Left renal pelvis (tissue), 4 donors: ENCODE measurements at regions not wholly inside any gene's neighbourhood (a gene's known extent, or its start where the extent isn't known, plus 50 kb on each side); places are given as distances from the start of the nearest gene placed in this dataset.

ENCODE experiments used
- DNase-seq, 4 donors: peaks; one replicate each; pipeline ENCODE4 v3.0.0-alpha.2; 2013; ENCODE audit warnings: low read depth in 4 of 4, low spot score in 3 of 4

- no peak for DNase-seq
Measured at GRCh38 chr13:63389756-63390155, 1974.1 kb upstream of the PCDH20 start.

DNA sequence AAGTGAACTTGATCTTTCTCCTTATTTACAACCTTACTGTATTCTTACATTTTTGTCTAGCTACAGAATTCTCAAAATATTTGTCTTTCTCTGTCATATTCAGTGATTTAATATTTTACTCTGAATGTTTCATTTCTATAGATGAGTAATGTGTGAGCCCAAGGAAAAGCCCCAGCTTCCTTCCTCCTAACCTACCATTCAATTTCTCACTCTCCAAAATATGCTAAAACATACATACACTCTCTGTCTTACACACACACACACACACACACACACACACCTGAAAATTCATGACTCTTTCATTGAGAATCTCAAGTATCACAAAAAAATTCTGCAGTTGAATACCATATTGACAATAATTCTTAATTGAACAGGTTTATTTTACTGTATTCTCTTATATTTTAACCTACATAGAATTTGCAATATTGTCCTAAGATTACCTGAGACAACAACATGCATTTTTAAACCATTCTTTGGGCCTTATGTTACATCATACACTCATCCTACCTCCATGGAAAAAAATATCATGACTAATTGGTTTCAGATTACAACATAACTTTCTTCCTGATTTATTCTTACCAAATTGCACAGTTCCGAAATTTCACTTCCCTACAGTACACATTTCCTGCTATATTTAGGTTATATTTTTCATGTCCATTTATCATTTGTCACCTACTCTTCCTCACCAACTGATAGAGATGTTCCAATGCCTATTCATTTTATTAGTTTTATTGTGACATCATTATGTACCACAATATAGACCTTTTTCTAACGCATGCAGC, 1965.6 kb upstream of the PCDH20 start:
- DNase-seq = no peak

DNA sequence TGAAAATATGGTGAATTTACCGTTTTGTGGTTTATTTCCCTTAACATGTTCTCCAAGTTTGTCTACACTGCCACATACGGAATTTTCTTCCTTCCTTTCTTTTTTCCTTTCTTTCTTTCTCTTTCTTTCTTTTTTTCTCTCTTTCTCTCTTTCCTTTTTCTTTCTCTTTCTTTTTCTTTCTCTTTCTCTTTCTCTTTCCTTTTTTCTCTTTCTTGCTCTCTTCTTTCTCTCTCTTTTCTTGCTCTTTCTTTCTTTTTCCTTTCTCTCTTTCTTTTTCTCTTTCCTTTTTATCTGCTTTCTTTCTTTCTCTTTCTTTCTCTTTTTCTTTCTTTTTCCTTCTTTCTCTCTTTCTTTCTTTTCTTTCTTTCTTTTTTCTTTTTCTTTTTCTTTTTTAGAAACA, 1962.3 kb upstream of the PCDH20 start:
- no peak for DNase-seq

- no peak for DNase-seq
Measured at GRCh38 chr13:63370101-63370500, 1954.5 kb upstream of the PCDH20 start.

- no peak for DNase-seq
Measured at GRCh38 chr13:63367522-63368198, 1952.0 kb upstream of the PCDH20 start.

DNA sequence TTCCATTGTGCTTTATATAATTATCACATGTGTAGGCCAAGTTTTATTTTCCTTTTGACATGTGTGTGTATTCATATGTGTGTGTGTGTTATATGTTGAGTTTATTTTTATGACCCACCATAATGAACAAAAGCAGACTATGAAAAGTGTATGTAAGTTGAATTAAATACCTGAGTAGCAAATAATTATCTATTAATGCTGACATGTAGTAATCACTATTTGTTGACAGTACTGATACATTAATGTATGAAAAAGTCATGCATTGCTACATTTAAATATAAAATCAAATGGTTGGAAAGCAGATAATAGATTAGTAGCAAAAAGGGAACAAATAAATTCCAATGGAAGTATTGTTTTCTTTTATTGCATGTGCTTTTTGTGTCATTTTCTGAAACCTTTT, 1948.5 kb upstream of the PCDH20 start:
- DNase-seq = no peak

DNA sequence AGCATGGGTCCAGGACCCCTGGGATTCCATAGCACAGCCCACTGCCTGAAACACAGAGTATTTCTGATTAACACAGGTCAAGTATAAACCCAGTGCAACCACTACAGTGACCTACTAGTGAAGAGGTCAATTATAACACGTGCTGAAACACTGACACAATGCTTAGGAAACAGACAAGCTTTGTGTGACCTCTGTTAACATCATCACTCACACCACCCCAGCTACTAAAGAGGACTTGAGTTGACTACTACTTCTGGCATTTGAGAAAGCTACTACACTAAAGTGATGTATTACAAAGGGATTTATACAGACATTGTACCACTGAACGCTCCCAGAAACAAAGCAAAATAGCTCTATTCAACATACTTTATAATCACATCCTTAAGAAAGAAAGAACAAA, 1935.9 kb upstream of the PCDH20 start:
- no peak for DNase-seq

DNA sequence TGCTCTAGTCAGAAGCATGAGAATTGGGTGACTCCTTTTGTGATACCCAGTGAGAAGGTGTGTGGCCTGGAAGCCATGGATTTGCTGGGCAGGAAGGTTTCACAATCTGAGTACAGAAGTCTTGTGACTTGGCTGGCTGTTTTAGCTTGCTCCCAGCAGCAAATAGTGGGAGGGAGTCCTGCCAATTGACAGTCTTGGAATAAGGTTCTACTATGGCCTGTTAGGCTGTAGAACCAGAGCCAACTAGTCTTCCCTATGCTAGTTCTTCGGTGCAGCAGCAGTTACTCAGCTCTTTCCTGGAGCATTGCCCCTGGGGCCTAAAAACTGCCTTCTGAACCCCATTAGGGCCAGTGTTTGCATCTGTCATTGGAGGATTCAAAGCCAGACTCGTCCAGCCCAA, 1935.4 kb upstream of the PCDH20 start:
- DNase-seq = no peak

- DNase-seq = no peak
Measured at GRCh38 chr13:63345835-63346234, 1930.2 kb upstream of the PCDH20 start.

DNA sequence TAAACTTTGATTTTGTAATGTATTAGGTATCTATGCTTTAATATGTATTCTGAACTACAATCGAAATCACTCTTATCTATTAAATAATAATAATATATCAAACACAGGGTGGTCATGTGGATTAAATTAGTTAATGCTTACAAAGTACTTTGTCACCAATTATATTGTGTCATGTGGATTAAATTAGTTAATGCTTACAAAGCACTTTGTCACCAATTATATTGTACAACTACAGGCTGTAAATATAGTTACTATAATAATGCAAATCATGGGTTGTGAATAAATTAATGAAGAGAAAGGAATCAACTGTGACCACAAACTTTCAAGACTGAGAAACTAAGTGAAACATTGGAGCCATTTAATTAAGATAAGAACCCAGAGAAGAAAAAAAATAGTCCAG, 1929.1 kb upstream of the PCDH20 start:
- no peak for DNase-seq

GRCh38 chr13:63337921-63338320, 1922.3 kb upstream of the PCDH20 start:
- no peak for DNase-seq

GRCh38 chr13:63337041-63337440, 1921.4 kb upstream of the PCDH20 start:
- no peak for DNase-seq

- no peak for DNase-seq
Measured at GRCh38 chr13:63336549-63336948, 1920.9 kb upstream of the PCDH20 start.

DNA sequence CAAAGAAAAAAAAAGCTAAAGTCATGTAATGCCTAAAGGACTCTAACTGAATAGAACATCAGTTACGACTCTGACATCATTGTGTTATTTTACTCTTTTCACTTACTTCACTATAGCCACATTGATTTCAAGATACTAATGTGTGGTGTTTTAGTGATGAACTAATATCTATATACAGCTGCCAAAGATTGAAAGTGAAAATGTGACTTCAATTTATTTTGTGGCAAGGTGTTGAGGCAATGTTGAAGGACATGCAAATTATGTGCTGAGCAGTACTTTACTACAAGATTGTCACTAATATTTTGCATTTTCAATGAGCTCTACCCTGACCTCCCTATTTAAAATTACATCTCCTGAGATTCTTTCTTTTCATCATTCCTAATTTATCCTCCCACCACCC, 1911.9 kb upstream of the PCDH20 start:
- DNase-seq = no peak

DNA sequence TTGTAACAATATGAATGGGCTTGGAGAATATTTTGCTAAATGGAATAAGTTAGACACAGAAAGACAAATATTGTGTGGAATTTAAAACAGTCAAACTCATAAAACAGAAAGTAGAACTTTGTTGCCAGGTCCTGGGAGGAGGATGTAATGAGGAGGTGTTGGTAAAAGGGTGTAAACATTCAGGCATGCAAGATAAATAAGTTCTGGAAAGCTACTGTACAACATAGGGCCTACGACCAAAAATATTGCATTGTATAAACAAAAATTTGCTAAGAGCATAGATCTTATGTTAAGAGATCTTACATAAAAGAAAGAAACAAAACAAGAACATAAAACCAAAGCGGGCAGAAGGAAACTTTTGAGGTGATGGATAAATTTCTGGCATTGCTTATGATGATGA, 1907.8 kb upstream of the PCDH20 start:
- DNase-seq = no peak

DNA sequence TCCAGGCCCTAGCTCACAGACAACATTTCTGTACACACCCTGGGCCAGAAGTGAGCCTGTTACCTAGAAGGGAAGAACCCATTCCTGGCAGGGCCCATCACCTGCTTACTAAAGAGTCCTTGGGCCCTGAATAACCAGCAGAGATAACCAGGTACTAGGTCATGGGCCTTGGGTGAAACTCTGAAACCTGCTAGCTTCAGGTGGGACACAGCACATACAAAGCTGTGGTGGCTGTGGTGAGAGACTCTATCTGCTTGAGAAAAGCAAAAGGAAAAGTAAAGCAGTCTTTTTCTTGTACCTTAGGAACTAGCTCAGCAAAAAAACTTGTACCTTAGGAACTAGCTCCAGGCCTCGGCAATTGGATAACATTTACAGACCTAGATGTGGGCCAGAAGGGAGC, 1895.9 kb upstream of the PCDH20 start:
- no peak for DNase-seq

- no peak for DNase-seq
Measured at GRCh38 chr13:63308549-63309165, 1893.0 kb upstream of the PCDH20 start.

- DNase-seq = no peak
Measured at GRCh38 chr13:63307228-63307627, 1891.6 kb upstream of the PCDH20 start.

- no peak for DNase-seq
Measured at GRCh38 chr13:63305641-63306133, 1890.0 kb upstream of the PCDH20 start.

GRCh38 chr13:63304497-63304896, 1888.8 kb upstream of the PCDH20 start:
- DNase-seq = no peak

DNA sequence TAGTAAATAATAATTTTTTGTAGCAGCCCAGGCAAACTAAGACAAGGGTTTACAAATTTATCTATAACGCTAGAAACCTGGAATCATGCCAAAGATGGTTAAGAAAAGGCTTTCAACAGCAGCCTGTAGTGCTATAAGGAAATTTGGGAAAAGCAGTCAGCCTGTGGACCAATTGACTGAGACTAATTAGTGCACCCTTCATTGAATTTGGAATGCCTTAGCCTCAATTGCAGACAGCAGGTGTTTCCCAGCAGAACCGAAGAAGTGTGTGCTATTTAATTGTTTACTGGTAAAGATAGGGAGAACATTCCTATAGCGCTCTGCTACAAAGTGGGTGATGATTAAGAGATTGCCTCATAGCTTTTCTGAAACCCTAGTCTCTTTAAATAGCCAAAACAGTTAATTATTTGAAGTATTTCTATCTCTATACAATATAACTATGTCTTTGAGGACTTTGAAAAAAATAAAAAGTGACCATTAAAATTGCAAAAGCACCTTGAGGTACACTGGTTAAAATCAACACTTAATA, 1884.3 kb upstream of the PCDH20 start:
- no peak for DNase-seq

- no peak for DNase-seq
Measured at GRCh38 chr13:63297163-63297562, 1881.5 kb upstream of the PCDH20 start.
